Testis (tissue), 2 donors: ENCODE measurements at regions not wholly inside any gene's neighbourhood (a gene's known extent, or its start where the extent isn't known, plus 50 kb on each side); places are given as distances from the start of the nearest gene placed in this dataset.

Source experiments
- DNase-seq: peaks from one replicate; pipeline ENCODE4 v3.0.0-alpha.2; 2019
- H3K27ac ChIP-seq, 2 donors: fragments of 200-600 bp; sonication (generic); one replicate each; pipeline ENCODE4 v1.5.1; 2019
- H3K27me3 ChIP-seq: fragments of 200-600 bp; sonication (generic); one replicate; pipeline ENCODE4 v1.5.1; 2019
- H3K36me3 ChIP-seq: fragments of 200-600 bp; sonication (generic); one replicate; pipeline ENCODE4 v1.5.1; 2017; ENCODE audit warnings: low read depth; ENCODE audit errors: missing control alignments
- H3K4me1 ChIP-seq: fragments of 200-600 bp; sonication (generic); one replicate; pipeline ENCODE4 v1.5.1; 2019
- H3K4me3 ChIP-seq, 2 donors: fragments of 200-600 bp; sonication (generic); one replicate each; pipeline ENCODE4 v1.5.1; 2017 to 2019
- H3K9me3 ChIP-seq: fragments of 200-600 bp; sonication (generic); one replicate; pipeline ENCODE4 v1.5.1; 2017
- POLR2A ChIP-seq: fragments of 450-650 bp; IDR thresholded peaks from one replicate; pipeline ENCODE4 v1.6.1; 2017; ENCODE audit warnings: antibody characterized with exemption, mild to moderate bottlenecking, moderate library complexity
- WGBS, 2 donors: methylation state at CpG; one replicate each; pipeline ENCODE4 v1.1.5; 2018; 5-methylcytosine and 5-hydroxymethylcytosine counted together
- intact Hi-C: fragments of 100-400 bp; cut with DNase I; formaldehyde crosslinking; loops from one replicate; pipeline ENCODE4 v1.15.1; 2023; ENCODE audit warnings: low total_unique reads
- TF ChIP-seq, protein P1 (sequence below), 3 experiments: fragments of 450-650 bp in 2 of 3; fragments of 200-600 bp in 1 of 3; sonication (generic) in 1 of 3; IDR thresholded peaks; one replicate each; pipeline ENCODE4 v1.5.1; 2016 to 2019; ENCODE audit warnings: antibody characterized with exemption in 3 of 3, mild to moderate bottlenecking in 2 of 3, moderate library complexity in 1 of 3

DNA sequence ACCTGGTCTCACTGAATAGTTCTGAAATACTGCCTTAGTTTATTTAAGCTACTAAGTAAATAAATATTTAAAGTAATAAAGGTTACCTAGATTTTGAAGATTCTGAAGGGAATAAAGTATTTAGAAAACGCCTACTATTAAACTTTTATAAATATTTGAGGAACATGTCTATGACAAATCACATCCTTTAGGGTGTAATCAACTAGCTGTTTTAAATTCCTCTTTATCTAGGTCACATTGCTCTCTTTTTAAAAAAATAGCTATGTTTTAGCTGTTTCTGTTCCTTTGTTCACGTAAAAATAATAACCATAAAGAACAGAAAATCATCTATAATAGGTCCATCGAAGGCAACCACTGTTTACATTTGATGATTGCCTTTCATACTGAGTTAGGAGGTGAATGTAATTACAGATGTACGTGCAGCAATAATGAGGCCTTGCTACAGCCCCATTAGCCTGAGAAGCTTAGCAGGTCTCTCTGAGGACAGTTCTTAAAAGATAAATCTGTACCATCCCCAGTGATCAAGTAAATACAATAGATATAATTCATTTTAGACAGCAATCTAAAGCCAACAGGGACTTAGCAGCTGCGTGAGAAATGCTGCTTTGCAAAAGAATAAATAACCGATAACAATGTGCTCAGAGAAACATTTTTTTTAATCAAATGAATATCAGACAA lies 449.5 kb downstream of the LIG4 start:
- no peak for DNase-seq
- TF ChIP-seq, protein P1, sequence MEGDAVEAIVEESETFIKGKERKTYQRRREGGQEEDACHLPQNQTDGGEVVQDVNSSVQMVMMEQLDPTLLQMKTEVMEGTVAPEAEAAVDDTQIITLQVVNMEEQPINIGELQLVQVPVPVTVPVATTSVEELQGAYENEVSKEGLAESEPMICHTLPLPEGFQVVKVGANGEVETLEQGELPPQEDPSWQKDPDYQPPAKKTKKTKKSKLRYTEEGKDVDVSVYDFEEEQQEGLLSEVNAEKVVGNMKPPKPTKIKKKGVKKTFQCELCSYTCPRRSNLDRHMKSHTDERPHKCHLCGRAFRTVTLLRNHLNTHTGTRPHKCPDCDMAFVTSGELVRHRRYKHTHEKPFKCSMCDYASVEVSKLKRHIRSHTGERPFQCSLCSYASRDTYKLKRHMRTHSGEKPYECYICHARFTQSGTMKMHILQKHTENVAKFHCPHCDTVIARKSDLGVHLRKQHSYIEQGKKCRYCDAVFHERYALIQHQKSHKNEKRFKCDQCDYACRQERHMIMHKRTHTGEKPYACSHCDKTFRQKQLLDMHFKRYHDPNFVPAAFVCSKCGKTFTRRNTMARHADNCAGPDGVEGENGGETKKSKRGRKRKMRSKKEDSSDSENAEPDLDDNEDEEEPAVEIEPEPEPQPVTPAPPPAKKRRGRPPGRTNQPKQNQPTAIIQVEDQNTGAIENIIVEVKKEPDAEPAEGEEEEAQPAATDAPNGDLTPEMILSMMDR (IDR thresholded peaks at IDR 0.05), result no peak
- TF ChIP-seq POLR2A, result no peak
- WGBS, 2 donors, result 51 to 52% methylated on average over 6 of the region's 6 CpGs

DNA sequence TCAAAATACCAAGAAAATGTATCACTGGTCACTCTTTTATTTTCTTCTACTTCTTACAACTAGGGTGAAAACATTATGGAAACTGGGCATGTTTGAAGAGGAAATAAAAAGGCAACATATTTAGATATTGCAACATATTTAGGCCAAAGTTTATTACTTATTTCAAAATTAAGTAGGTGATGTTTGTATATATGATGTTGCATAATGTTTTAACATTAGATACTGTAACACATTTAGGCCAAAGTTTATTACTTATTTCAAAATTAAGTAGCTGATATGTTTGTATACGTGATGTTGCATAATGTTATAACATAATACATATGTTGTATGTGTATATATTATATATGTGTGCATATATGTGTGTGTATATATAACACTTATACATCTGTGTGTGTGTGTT lies 451.3 kb downstream of the LIG4 start:
- 78 to 96% methylated on average over 1 of the region's 1 CpG for WGBS, 2 donors
- H3K27ac ChIP-seq, result no peak overlapping the region

More for the DNA sequence above, 449.5 kb downstream of the LIG4 start:
- Histone ChIP-seq H3K4me3 (no peak overlapping the region), H3K9me3 (no peaks in the 10 kb centered on the region), H3K27me3 (no peaks in the 10 kb centered on the region), H3K4me1 (no peaks in the 10 kb centered on the region), H3K36me3 (no peaks in the 10 kb centered on the region), H3K27ac (no peak overlapping the region)
- intact Hi-C loops, result no loop called here

DNA sequence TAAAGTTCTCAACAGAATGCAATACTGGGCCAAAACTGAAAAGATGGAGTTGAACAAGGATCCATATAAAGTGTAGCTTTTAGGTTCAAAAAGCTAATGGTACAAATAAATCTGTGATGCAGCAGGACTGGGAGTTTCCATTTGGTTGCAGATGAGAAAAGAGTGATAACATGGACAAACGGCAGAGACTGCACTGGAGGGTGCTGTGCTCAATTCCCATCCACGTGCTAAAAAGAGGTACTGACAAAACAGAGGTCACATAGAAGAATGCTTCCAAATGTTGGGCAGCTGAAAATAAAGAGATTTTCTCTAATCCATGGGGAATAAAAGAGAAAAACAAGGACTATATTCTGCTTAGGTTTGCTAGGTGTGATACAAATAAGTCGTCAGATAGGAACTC lies 461.6 kb downstream of the LIG4 start:
- no peak for DNase-seq
- Histone ChIP-seq H3K4me3 (no peak overlapping the region), H3K27me3 (no peaks in the 10 kb centered on the region), H3K9me3 (no peaks in the 10 kb centered on the region), H3K27ac (no peak overlapping the region), H3K4me1 (no peaks in the 10 kb centered on the region), H3K36me3 (no peaks in the 10 kb centered on the region)
- 51 to 54% methylated on average over 3 of the region's 3 CpGs for WGBS, 2 donors
- TF ChIP-seq POLR2A, result no peak
- TF ChIP-seq, protein P1 (IDR thresholded peaks at IDR 0.05), result no peak
- intact Hi-C loops, result no loop called here

More for the DNA sequence above, 451.3 kb downstream of the LIG4 start:
- TF ChIP-seq, protein P1 (IDR thresholded peaks at IDR 0.05), result no peak
- no peak for TF ChIP-seq POLR2A
- H3K4me1 ChIP-seq, result no peaks in the 10 kb centered on the region
- H3K27me3 ChIP-seq, result no peaks in the 10 kb centered on the region
- H3K36me3 ChIP-seq, result no peaks in the 10 kb centered on the region
- intact Hi-C loops, result no loop called here
- no peak for DNase-seq
- no peak overlapping the region for H3K4me3 ChIP-seq
- H3K9me3 ChIP-seq, result no peaks in the 10 kb centered on the region

DNA sequence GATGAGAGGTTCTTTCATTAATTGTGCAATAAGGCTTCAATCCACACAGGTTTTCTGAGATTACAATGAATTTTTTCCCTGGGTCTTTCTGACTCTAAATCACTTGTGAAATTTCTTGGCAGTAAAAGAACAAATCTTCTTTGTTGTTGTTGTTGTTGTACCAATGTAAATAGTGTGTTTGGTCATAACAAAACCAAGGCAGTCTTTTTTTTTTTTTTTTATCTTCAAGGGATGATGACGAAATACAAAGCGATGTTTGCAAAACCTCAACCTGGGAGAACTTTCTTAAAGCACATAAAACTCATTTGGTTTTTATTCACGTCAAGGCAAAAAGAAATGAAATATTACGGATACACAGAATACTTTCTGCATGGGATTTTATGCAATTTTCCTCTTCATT lies 462.0 kb downstream of the LIG4 start:
- no peaks in the 10 kb centered on the region for H3K4me1 ChIP-seq
- no peaks in the 10 kb centered on the region for H3K36me3 ChIP-seq
- intact Hi-C loops, result no loop called here
- no peak overlapping the region for H3K27ac ChIP-seq
- no peak overlapping the region for H3K4me3 ChIP-seq
- no peak for DNase-seq
- 88 to 90% methylated on average over 4 of the region's 4 CpGs for WGBS, 2 donors
- no peaks in the 10 kb centered on the region for H3K27me3 ChIP-seq
- TF ChIP-seq, protein P1 (IDR thresholded peaks at IDR 0.05), result no peak
- no peak for TF ChIP-seq POLR2A
- no peaks in the 10 kb centered on the region for H3K9me3 ChIP-seq

DNA sequence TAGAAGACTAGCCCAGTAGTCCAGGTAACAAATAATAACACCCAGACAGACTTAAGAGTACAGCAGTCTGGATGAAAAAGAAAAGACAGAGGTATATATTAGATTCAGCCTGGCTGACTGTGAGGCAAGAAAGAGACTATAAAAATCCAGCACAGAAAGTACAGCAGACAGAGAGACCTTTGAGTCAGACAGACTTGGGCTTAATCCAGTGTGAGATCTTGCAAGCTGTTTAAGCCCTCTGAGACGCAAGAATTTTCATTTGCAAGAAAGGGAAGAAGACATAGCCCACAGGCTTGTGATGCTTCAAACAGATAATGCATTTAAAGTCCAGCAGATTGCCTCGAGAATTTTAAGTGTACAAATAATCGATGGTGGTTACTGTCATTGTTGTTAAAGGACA lies 471.4 kb downstream of the LIG4 start:
- no peaks in the 10 kb centered on the region for H3K36me3 ChIP-seq
- no peaks in the 10 kb centered on the region for H3K9me3 ChIP-seq
- 68 to 81% methylated on average over 3 of the region's 3 CpGs for WGBS, 2 donors
- no peak for TF ChIP-seq POLR2A
- TF ChIP-seq, protein P1 (IDR thresholded peaks at IDR 0.05), result no peak
- intact Hi-C loops, result no loop called here
- no peak overlapping the region for H3K27ac ChIP-seq
- no peaks in the 10 kb centered on the region for H3K4me1 ChIP-seq
- DNase-seq, result no peak
- no peaks in the 10 kb centered on the region for H3K27me3 ChIP-seq
- H3K4me3 ChIP-seq, result no peak overlapping the region
